ENCODE measurements at regions not wholly inside any gene's neighbourhood (a gene's known extent, or its start where the extent isn't known, plus 50 kb on each side); places are given as distances from the start of the nearest gene placed in this dataset.
A peak's percentile ranks its signal among the peaks of the same experiment; 100 is the strongest.

DNA sequence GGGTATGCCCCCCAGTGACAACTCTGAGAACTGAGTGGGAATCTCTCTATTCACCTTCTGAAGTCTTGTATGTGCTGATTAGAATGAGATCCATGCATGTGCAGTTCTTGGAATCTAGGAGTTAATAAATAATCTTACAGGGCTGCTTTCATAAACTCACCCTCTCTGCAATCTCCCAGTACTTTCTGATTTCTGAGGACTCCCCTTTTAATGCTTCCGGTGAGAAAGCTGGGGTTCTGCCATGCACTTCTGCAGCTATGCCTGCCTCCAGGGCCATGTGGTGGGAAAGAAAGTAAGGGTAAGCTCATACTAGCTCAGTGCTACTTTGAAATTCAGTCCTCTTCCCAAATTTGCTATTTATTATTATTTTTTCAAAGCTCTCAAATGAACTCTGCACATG, 432.9 kb downstream of the MTX2 start:
- H3K27ac ChIP-seq, result no peak overlapping the region
- intact Hi-C loops (cut with DNase I; ENCODE audit: low total_unique reads), result no loop called here
- in situ Hi-C loops (cut with MboI; ENCODE audit: low sequenced_read_pairs in 4 of 4), result no loop called here
- ATAC-seq, result no peak
- H3K36me3 ChIP-seq, result no peaks in the 10 kb centered on the region
- H3K27me3 ChIP-seq, result no peaks in the 10 kb centered on the region
- DNase-seq, result no peak
- TF ChIP-seq, protein P1, sequence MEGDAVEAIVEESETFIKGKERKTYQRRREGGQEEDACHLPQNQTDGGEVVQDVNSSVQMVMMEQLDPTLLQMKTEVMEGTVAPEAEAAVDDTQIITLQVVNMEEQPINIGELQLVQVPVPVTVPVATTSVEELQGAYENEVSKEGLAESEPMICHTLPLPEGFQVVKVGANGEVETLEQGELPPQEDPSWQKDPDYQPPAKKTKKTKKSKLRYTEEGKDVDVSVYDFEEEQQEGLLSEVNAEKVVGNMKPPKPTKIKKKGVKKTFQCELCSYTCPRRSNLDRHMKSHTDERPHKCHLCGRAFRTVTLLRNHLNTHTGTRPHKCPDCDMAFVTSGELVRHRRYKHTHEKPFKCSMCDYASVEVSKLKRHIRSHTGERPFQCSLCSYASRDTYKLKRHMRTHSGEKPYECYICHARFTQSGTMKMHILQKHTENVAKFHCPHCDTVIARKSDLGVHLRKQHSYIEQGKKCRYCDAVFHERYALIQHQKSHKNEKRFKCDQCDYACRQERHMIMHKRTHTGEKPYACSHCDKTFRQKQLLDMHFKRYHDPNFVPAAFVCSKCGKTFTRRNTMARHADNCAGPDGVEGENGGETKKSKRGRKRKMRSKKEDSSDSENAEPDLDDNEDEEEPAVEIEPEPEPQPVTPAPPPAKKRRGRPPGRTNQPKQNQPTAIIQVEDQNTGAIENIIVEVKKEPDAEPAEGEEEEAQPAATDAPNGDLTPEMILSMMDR (IDR thresholded peaks at IDR 0.05 in 4 of 5, conservative IDR thresholded peaks at IDR 0.05 in 1 of 5), result no peak
- no peak for TF ChIP-seq POLR2A (IDR thresholded peaks at IDR 0.05)
- no peak overlapping the region for H3K4me3 ChIP-seq
- H3K9me3 ChIP-seq, result no peaks in the 10 kb centered on the region
- no peaks in the 10 kb centered on the region for H3K4me1 ChIP-seq

DNA sequence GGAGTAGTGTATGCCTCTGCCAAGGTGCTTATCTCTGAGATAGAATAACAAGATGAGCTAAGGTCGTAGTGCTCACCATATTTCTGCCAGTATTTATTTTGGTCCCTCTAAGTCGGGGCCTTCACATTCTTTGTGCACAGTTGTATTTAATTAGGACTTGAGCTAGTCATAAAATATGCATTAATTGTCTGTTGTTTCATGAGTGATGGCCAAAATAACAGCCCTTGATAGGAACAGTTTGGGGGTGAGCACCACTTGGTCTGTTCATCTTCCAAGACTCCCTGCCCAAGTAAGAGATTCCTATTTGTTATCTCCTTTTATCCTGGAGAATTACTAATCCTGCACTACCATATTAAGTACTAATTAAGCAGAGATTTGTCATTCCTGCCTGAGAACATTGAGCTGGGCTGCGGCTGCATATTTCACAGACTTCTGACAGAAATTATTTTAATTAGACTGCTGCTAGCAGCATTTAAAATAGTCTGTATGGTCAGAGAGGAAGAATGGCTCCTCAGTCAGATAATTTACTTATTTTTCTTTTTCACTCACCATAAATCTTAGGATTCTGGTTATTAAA, 435.1 kb downstream of the MTX2 start:
- no peak overlapping the region for H3K27ac ChIP-seq

DNA sequence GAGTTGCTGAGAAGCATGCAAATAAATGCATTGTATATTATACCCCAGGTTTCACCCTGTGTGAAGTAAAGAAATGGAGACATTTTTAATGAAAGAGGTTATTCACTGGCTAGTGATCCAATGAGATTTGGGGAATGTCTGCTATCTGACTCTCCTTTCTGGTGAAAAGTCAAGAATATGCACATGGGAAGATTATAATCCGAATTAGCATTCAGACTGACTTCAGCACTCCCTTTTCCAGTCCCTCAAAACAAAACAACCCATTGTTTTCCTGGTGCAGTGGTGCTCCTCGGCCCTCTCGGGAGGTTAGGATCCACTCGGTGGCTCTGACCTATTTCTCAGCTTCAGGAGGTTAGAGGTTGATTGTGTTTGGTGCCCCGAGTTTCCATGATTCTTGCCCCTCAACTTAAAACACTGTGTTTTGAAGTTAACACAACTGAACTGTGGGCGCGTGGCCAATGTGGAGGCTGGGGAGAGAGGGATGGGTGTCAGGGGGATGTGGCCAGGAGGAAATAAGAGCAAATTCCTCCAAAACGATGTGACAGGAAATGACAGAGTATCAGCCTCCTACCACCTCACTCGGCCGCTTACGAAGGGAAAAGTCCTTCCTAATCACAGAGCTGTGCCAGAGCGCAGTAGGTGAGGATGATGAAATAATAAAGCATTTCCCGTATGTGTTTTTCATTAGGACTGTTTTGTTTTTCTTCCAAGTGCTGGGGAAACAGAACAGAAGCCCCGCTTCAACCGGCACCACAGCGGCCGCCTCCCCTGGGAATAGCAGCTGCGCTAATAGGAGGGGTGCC, 440.1 kb downstream of the MTX2 start:
- Histone ChIP-seq H3K27me3 (no peaks in the 10 kb centered on the region), H3K9me3 (no peaks in the 10 kb centered on the region), H3K4me1 (no peaks in the 10 kb centered on the region), H3K36me3 (no peaks in the 10 kb centered on the region), H3K4me3 (no peak overlapping the region), H3K27ac (no peak overlapping the region)
- TF ChIP-seq, protein P1 (IDR thresholded peaks at IDR 0.05 in 4 of 5, conservative IDR thresholded peaks at IDR 0.05 in 1 of 5), result no peak
- TF ChIP-seq POLR2A (IDR thresholded peaks at IDR 0.05), result no peak
- intact Hi-C loops (cut with DNase I; ENCODE audit: low total_unique reads), result no loop called here
- ATAC-seq, result peak in 1 of 2 donors; percentile 30
- in situ Hi-C loops (cut with MboI; ENCODE audit: low sequenced_read_pairs in 4 of 4), result no loop called here
- DNase-seq, result no peak

More for the DNA sequence above, 435.1 kb downstream of the MTX2 start:
- Histone ChIP-seq H3K4me3 (no peak overlapping the region), H3K36me3 (no peaks in the 10 kb centered on the region), H3K9me3 (no peaks in the 10 kb centered on the region), H3K4me1 (no peaks in the 10 kb centered on the region), H3K27me3 (no peaks in the 10 kb centered on the region)
- TF ChIP-seq, protein P1 (IDR thresholded peaks at IDR 0.05 in 4 of 5, conservative IDR thresholded peaks at IDR 0.05 in 1 of 5), result no peak
- DNase-seq (no peak), ATAC-seq (no peak)
- intact Hi-C loops (cut with DNase I; ENCODE audit: low total_unique reads) (no loop called here), in situ Hi-C loops (cut with MboI; ENCODE audit: low sequenced_read_pairs in 4 of 4) (no loop called here)

DNA sequence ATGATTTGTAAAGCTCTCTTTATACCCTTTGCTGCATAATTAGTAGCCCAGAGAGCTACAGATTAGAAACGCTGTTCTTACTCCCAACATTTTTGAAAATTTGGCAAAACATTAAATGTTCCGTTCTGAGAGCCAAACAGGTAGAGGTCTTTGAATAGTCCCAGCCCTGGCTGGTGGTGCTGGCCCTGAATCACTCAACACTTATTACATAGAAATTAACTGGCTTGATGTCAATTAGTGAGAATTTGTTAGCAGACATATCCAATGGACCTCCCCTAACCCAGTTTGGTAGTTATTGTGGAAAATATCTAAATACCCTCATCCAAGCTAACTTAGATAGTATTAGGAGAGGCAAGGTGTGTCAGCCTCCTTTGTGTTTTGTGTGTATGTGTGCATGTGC, 440.7 kb downstream of the MTX2 start:
- H3K27me3 ChIP-seq, result no peaks in the 10 kb centered on the region
- no peak overlapping the region for H3K4me3 ChIP-seq
- in situ Hi-C loops (cut with MboI; ENCODE audit: low sequenced_read_pairs in 4 of 4) (no loop called here), intact Hi-C loops (cut with DNase I; ENCODE audit: low total_unique reads) (no loop called here)
- TF ChIP-seq, protein P1 (IDR thresholded peaks at IDR 0.05 in 4 of 5, conservative IDR thresholded peaks at IDR 0.05 in 1 of 5), result no peak
- TF ChIP-seq POLR2A (IDR thresholded peaks at IDR 0.05), result no peak
- ATAC-seq (no peak), DNase-seq (no peak)
- H3K27ac ChIP-seq, result no peak overlapping the region
- no peaks in the 10 kb centered on the region for H3K36me3 ChIP-seq
- H3K9me3 ChIP-seq, result no peaks in the 10 kb centered on the region
- no peaks in the 10 kb centered on the region for H3K4me1 ChIP-seq
